HepG2 (cell line): ENCODE measurements at regions not wholly inside any gene's neighbourhood (a gene's known extent, or its start where the extent isn't known, plus 50 kb on each side); places are given as distances from the start of the nearest gene placed in this dataset.

Experiments used
- ATAC-seq: fragments of 200-7000 bp; cut with Tn5 transposase; 3 replicates; pipeline ENCODE4 v1.9.1; 2020; ENCODE audit warnings: mild to moderate bottlenecking, moderate library complexity
- BruUV-seq: library from RNA; stranded (reverse); fragments of 400-500 nt; replicated peaks from 2 replicates; lab custom pipeline; 2021; lab: Mats Ljungman, UMichigan
- CTCF ChIA-PET: fragments of 300-600 bp; formaldehyde crosslinking; extraction: SDS; loops from one replicate; lab custom pipeline; 2021; ENCODE audit warnings: low total read pairs, inconsistent platforms, low intra/inter-chr PET ratio; lab: Yijun Ruan, JAX
- POLR2A ChIA-PET: fragments of 350-600 bp; sonication (Branson Sonifier 250); formaldehyde crosslinking; loops from one replicate; lab custom pipeline; 2020; ENCODE audit warnings: antibody characterized with exemption, inconsistent platforms; lab: Yijun Ruan, JAX
- DNase-seq: peaks from one replicate; pipeline ENCODE4 v3.0.0-alpha.2; 2015; ENCODE audit warnings: low spot score
- FAIRE-seq: peaks from 3 replicates; lab custom pipeline; 2011; peaks lifted over from hg19 to GRCh38; lab: Jason Lieb, UNC
- H2AFZ ChIP-seq: one replicate; pipeline ENCODE4 v1.6.1; 2011; ENCODE audit warnings: low read length, inconsistent platforms
- H3K27ac ChIP-seq: fragments of 300-600 bp; 3 replicates; pipeline ENCODE4 v1.8.0; 2011; ENCODE audit warnings: mixed run types, mild to moderate bottlenecking, mixed read lengths, low read length, inconsistent platforms; ENCODE audit not compliant: insufficient read depth; ENCODE audit errors: extremely low read length
- H3K27me3 ChIP-seq, 2 experiments: fragments of 200-600 bp in 1 of 2; 2 replicates in 1 of 2; 3 replicates in 1 of 2; pipeline versions ENCODE4 v1.6.0 to v1.8.0; 2011; ENCODE audit warnings: low read length in 2 of 2, mild to moderate bottlenecking in 2 of 2, moderate library complexity in 2 of 2, inconsistent platforms in 1 of 2; ENCODE audit not compliant: insufficient read depth in 2 of 2, control insufficient read depth in 1 of 2
- H3K36me3 ChIP-seq, 2 experiments: fragments of 200-600 bp in 1 of 2; replicated peaks in 1 of 2; 2 replicates in 1 of 2; 3 replicates in 1 of 2; pipeline versions ENCODE4 v1.5.1 to v1.8.0; 2011; ENCODE audit warnings: low read length in 2 of 2, inconsistent platforms in 1 of 2; ENCODE audit not compliant: insufficient read depth in 2 of 2, control insufficient read depth in 1 of 2
- H3K4me1 ChIP-seq: 2 replicates; pipeline ENCODE4 v1.5.1; 2012; ENCODE audit warnings: low read length, inconsistent platforms; ENCODE audit not compliant: insufficient read depth
- H3K4me2 ChIP-seq: 2 replicates; pipeline ENCODE4 v1.6.0; 2011; ENCODE audit warnings: low read depth, low read length, inconsistent platforms
- H3K4me3 ChIP-seq, 3 experiments: fragments of 200-600 bp in 1 of 3; sonication (generic), shearing (Covaris generic) in 1 of 3; replicated peaks in 1 of 3; 2 replicates each; pipeline ENCODE4 v1.5.1; 2011 to 2016; ENCODE audit warnings: low read length in 3 of 3, inconsistent platforms in 2 of 3, low read depth in 2 of 3, mild to moderate bottlenecking in 2 of 3, control low read depth in 1 of 3, mixed read lengths in 1 of 3; ENCODE audit not compliant: insufficient read depth in 1 of 3
- H3K79me2 ChIP-seq: one replicate; pipeline ENCODE4 v1.6.1; 2011; ENCODE audit warnings: low read length, inconsistent platforms; ENCODE audit not compliant: insufficient read depth
- H3K9ac ChIP-seq: 2 replicates; pipeline ENCODE4 v1.6.0; 2011; ENCODE audit warnings: mild to moderate bottlenecking, low read depth, low read length, inconsistent platforms; ENCODE audit not compliant: insufficient read depth
- H3K9me3 ChIP-seq: 2 replicates; pipeline ENCODE4 v1.5.1; 2012; ENCODE audit warnings: mild to moderate bottlenecking, low read length
- H4K20me1 ChIP-seq: 2 replicates; pipeline ENCODE4 v1.6.0; 2011; ENCODE audit warnings: inconsistent platforms, mild to moderate bottlenecking, low read length, moderate library complexity; ENCODE audit not compliant: insufficient read depth
- CREBL2 ChIP-seq: sonication (generic); formaldehyde crosslinking; IDR thresholded peaks from 2 replicates; pipeline ENCODE4 v1.8.1; 2023; ENCODE audit warnings: missing genetic modification reagents, mild to moderate bottlenecking, borderline replicate concordance
- EED ChIP-seq: sonication (generic); formaldehyde crosslinking; IDR thresholded peaks from 2 replicates; pipeline ENCODE4 v1.5.0; 2020; ENCODE audit warnings: mild to moderate bottlenecking, missing genetic modification reagents
- KDM5B ChIP-seq: sonication (generic); formaldehyde crosslinking; IDR thresholded peaks from 2 replicates; pipeline ENCODE4 v1.4.0; 2020; ENCODE audit warnings: missing genetic modification reagents, mild to moderate bottlenecking, borderline replicate concordance
- KLF13 ChIP-seq: sonication (generic); formaldehyde crosslinking; IDR thresholded peaks from 2 replicates; pipeline ENCODE4 v1.4.0; 2020; ENCODE audit warnings: mild to moderate bottlenecking, missing genetic modification reagents
- KMT2B ChIP-seq: IDR thresholded peaks from 2 replicates; pipeline ENCODE4 v1.6.1; 2016; ENCODE audit warnings: missing genetic modification reagents, missing compliant biosample characterization
- MEF2D ChIP-seq: sonication (generic); formaldehyde crosslinking; IDR thresholded peaks from 2 replicates; pipeline ENCODE4 v1.5.1; 2020; ENCODE audit warnings: mild to moderate bottlenecking, missing genetic modification reagents
- MTF2 ChIP-seq: sonication (generic); formaldehyde crosslinking; IDR thresholded peaks from 2 replicates; pipeline ENCODE4 v1.5.0; 2020; ENCODE audit warnings: missing genetic modification reagents, borderline replicate concordance
- NFRKB ChIP-seq: fragments of 450-650 bp; IDR thresholded peaks from 2 replicates; pipeline ENCODE4 v1.6.1; 2017
- PLSCR1 ChIP-seq: sonication (generic); formaldehyde crosslinking; IDR thresholded peaks from 2 replicates; pipeline ENCODE4 v1.5.0; 2020; ENCODE audit warnings: missing genetic modification reagents, mild to moderate bottlenecking, borderline replicate concordance
- POGZ ChIP-seq: sonication (generic); formaldehyde crosslinking; IDR thresholded peaks from 2 replicates; pipeline ENCODE4 v1.4.0; 2020; ENCODE audit warnings: mild to moderate bottlenecking, missing genetic modification reagents
- POLR2A ChIP-seq, 2 experiments: IDR thresholded peaks; 2 replicates each; pipeline ENCODE4 v1.6.1; 2011; ENCODE audit warnings: low read depth in 2 of 2, low read length in 2 of 2, mild to moderate bottlenecking in 1 of 2, moderate library complexity in 1 of 2; ENCODE audit not compliant: insufficient read depth in 1 of 2
- RCOR2 ChIP-seq: IDR thresholded peaks from 2 replicates; pipeline ENCODE4 v1.6.1; 2016; ENCODE audit warnings: missing biosample characterization, missing genetic modification reagents
- TP53 ChIP-seq: sonication (generic); formaldehyde crosslinking; conservative IDR thresholded peaks from 2 replicates; pipeline ENCODE4 v1.4.0; 2020; ENCODE audit warnings: missing genetic modification reagents
- TRIM22 ChIP-seq: fragments of 450-650 bp; IDR thresholded peaks from 2 replicates; pipeline ENCODE4 v1.6.1; 2017
- ZBTB37 ChIP-seq: sonication (generic); formaldehyde crosslinking; IDR thresholded peaks from 2 replicates; pipeline ENCODE4 v1.4.0; 2020; ENCODE audit warnings: mild to moderate bottlenecking, missing genetic modification reagents
- ZNF136 ChIP-seq: sonication (generic); formaldehyde crosslinking; IDR thresholded peaks from 2 replicates; pipeline ENCODE4 v1.8.1; 2022; ENCODE audit warnings: low read depth, mild to moderate bottlenecking, moderate library complexity, missing genetic modification reagents
- ZNF143 ChIP-seq: sonication (generic); formaldehyde crosslinking; IDR thresholded peaks from 2 replicates; pipeline ENCODE4 v1.4.0; 2020; ENCODE audit warnings: missing genetic modification reagents
- ZNF24 ChIP-seq: fragments of 450-650 bp; IDR thresholded peaks from 2 replicates; pipeline ENCODE4 v1.6.1; 2017; ENCODE audit warnings: antibody characterized with exemption, mild to moderate bottlenecking
- ZNF580 ChIP-seq: IDR thresholded peaks from 2 replicates; pipeline ENCODE4 v1.6.1; 2016; ENCODE audit warnings: low read depth, borderline replicate concordance
- WGBS: methylation state at CpG from one replicate; pipeline ENCODE4 v1.1.6; 2017; ENCODE audit warnings: low lambda C conversion rate; 5-methylcytosine and 5-hydroxymethylcytosine counted together
- in situ Hi-C: cut with HindIII; loops from 2 replicates; pipeline ENCODE4 v1.10.0; 2017; ENCODE audit warnings: low pct_unique_long_range_greater_than_20kb; ENCODE audit not compliant: extremely low pct_ligation_motif_present
- intact Hi-C: fragments of 100-400 bp; cut with micrococcal nuclease; formaldehyde crosslinking; loops from one replicate; pipeline ENCODE4 v1.10.0; 2022; ENCODE audit not compliant: unreplicated experiment

GRCh38 chr3:76551739-76552138 lies 488.2 kb upstream of the ROBO2 start:
- FAIRE-seq (no peak), DNase-seq (no peak), ATAC-seq (no peak)
- ChIA-PET POLR2A (no interaction called here), CTCF (no interaction called here)
- no peak overlapping the region for H3K4me3 ChIP-seq
- no peak for TF ChIP-seq ZNF136 (CRISPR knock-in tag)
- no peak for TF ChIP-seq ZBTB37
- no peak for TF ChIP-seq CREBL2 (CRISPR knock-in tag)
- no peak for TF ChIP-seq PLSCR1 (CRISPR knock-in tag)
- intact Hi-C loops (no loop called here), in situ Hi-C loops (no loop called here)
- BruUV-seq, result no TSS peak
- no peaks in the 10 kb centered on the region for H3K4me1 ChIP-seq
- H3K27ac ChIP-seq, result no peak overlapping the region
- no peak overlapping the region for H2AFZ ChIP-seq
- H4K20me1 ChIP-seq, result no peaks in the 10 kb centered on the region
- H3K27me3 ChIP-seq, result no peaks in the 10 kb centered on the region
- no peaks in the 10 kb centered on the region for H3K36me3 ChIP-seq
- H3K9me3 ChIP-seq, result no peaks in the 10 kb centered on the region
- no peak overlapping the region for H3K9ac ChIP-seq
- H3K4me2 ChIP-seq, result no peak overlapping the region
- 49% methylated on average over 4 of the region's 5 CpGs for WGBS
- no peaks in the 10 kb centered on the region for H3K79me2 ChIP-seq

- no TSS peak for BruUV-seq
- no peak overlapping the region for H3K4me2 ChIP-seq
- intact Hi-C loops (no loop called here), in situ Hi-C loops (no loop called here)
- POLR2A ChIA-PET, result no interaction called here
- no peak overlapping the region for H3K4me3 ChIP-seq
- H4K20me1 ChIP-seq, result no peaks in the 10 kb centered on the region
- CTCF ChIA-PET, result no interaction called here
- no peaks in the 10 kb centered on the region for H3K79me2 ChIP-seq
- no peak for ATAC-seq
- no peaks in the 10 kb centered on the region for H3K4me1 ChIP-seq
- WGBS, result 14% methylated on average over 2 of the region's 2 CpGs
- H2AFZ ChIP-seq, result no peak overlapping the region
- no peaks in the 10 kb centered on the region for H3K36me3 ChIP-seq
- FAIRE-seq, result no peak
- H3K27me3 ChIP-seq, result no peaks in the 10 kb centered on the region
- no peak overlapping the region for H3K9ac ChIP-seq
- H3K27ac ChIP-seq, result no peak overlapping the region
- H3K9me3 ChIP-seq, result no peaks in the 10 kb centered on the region
- DNase-seq, result no peak
- TF ChIP-seq KLF13 (no peak), TRIM22 (no peak), POGZ (CRISPR knock-in tag) (no peak), EED (CRISPR knock-in tag) (no peak), KDM5B (CRISPR knock-in tag) (no peak), POLR2A (IDR thresholded peaks at IDR 0.05; ENCODE audit: insufficient read depth in 1 of 2, low read depth in 2 of 2, low read length in 2 of 2) (no peak), KMT2B (CRISPR knock-in tag) (no peak), ZNF580 (CRISPR knock-in tag) (no peak), ZNF24 (no peak), NFRKB (no peak), MTF2 (CRISPR knock-in tag) (no peak), ZNF143 (no peak), RCOR2 (CRISPR knock-in tag) (no peak), TP53 (CRISPR knock-in tag) (no peak), MEF2D (CRISPR knock-in tag) (no peak)
Observed at GRCh38 chr3:76552653-76553052, 487.2 kb upstream of the ROBO2 start.
